ENCODE measurements at regions not wholly inside any gene's neighbourhood (a gene's known extent, or its start where the extent isn't known, plus 50 kb on each side); places are given as distances from the start of the nearest gene placed in this dataset.

- TF ChIP-seq CREB1 (IDR thresholded peaks at IDR 0.05; ENCODE audit: low read depth) (no peak), NFIC (IDR thresholded peaks at IDR 0.05) (no peak), TCF12 (IDR thresholded peaks at IDR 0.05; ENCODE audit: low read depth) (no peak), TAF1 (IDR thresholded peaks at IDR 0.05; ENCODE audit: low read depth) (no peak), TEAD4 (IDR thresholded peaks at IDR 0.05) (no peak), ZBTB7A (IDR thresholded peaks at IDR 0.05; ENCODE audit: low read depth) (no peak), FOXM1 (IDR thresholded peaks at IDR 0.05; ENCODE audit: borderline replicate concordance, low read depth) (no peak), EP300 (IDR thresholded peaks at IDR 0.05; ENCODE audit: borderline replicate concordance) (no peak), REST (IDR thresholded peaks at IDR 0.05; ENCODE audit: low read depth) (no peak), EGR1 (IDR thresholded peaks at IDR 0.05) (no peak), MAX (IDR thresholded peaks at IDR 0.05) (no peak), YY1 (IDR thresholded peaks at IDR 0.05; ENCODE audit: low read depth) (no peak), RAD21 (IDR thresholded peaks at IDR 0.05; ENCODE audit: low read depth) (no peak), CEBPB (IDR thresholded peaks at IDR 0.05) (no peak), USF1 (IDR thresholded peaks at IDR 0.05) (no peak)
Observed at GRCh38 chr1:213658457-213658856, 329.3 kb upstream of the PROX1 start.

- TF ChIP-seq TEAD4 (IDR thresholded peaks at IDR 0.05), result no peak
- TF ChIP-seq RAD21 (IDR thresholded peaks at IDR 0.05; ENCODE audit: low read depth), result no peak
- no peak for TF ChIP-seq FOXM1 (IDR thresholded peaks at IDR 0.05; ENCODE audit: borderline replicate concordance, low read depth)
- TF ChIP-seq EP300 (IDR thresholded peaks at IDR 0.05; ENCODE audit: borderline replicate concordance), result no peak
- TF ChIP-seq NFIC (IDR thresholded peaks at IDR 0.05), result no peak
- TF ChIP-seq EGR1 (IDR thresholded peaks at IDR 0.05), result no peak
- TF ChIP-seq CEBPB (IDR thresholded peaks at IDR 0.05), result no peak
- no peak for TF ChIP-seq CREB1 (IDR thresholded peaks at IDR 0.05; ENCODE audit: low read depth)
- no peak for TF ChIP-seq REST (IDR thresholded peaks at IDR 0.05; ENCODE audit: low read depth)
- TF ChIP-seq MAX (IDR thresholded peaks at IDR 0.05), result no peak
- no peak for TF ChIP-seq YY1 (IDR thresholded peaks at IDR 0.05; ENCODE audit: low read depth)
- TF ChIP-seq TAF1 (IDR thresholded peaks at IDR 0.05; ENCODE audit: low read depth), result no peak
- no peak for TF ChIP-seq USF1 (IDR thresholded peaks at IDR 0.05)
- TF ChIP-seq ZBTB7A (IDR thresholded peaks at IDR 0.05; ENCODE audit: low read depth), result no peak
Observed at GRCh38 chr1:213659580-213660547, 327.9 kb upstream of the PROX1 start.

- TF ChIP-seq EGR1 (IDR thresholded peaks at IDR 0.05) (no peak), YY1 (IDR thresholded peaks at IDR 0.05; ENCODE audit: low read depth) (no peak), ZBTB7A (IDR thresholded peaks at IDR 0.05; ENCODE audit: low read depth) (no peak), EP300 (IDR thresholded peaks at IDR 0.05; ENCODE audit: borderline replicate concordance) (no peak), CEBPB (IDR thresholded peaks at IDR 0.05) (no peak), FOXM1 (IDR thresholded peaks at IDR 0.05; ENCODE audit: borderline replicate concordance, low read depth) (no peak), TAF1 (IDR thresholded peaks at IDR 0.05; ENCODE audit: low read depth) (no peak), RAD21 (IDR thresholded peaks at IDR 0.05; ENCODE audit: low read depth) (no peak), NFIC (IDR thresholded peaks at IDR 0.05) (no peak), USF1 (IDR thresholded peaks at IDR 0.05) (no peak), TEAD4 (IDR thresholded peaks at IDR 0.05) (no peak)
Observed at GRCh38 chr1:213661302-213661701, 326.5 kb upstream of the PROX1 start.

- TF ChIP-seq YY1 (IDR thresholded peaks at IDR 0.05; ENCODE audit: low read depth) (no peak), TAF1 (IDR thresholded peaks at IDR 0.05; ENCODE audit: low read depth) (no peak), NFIC (IDR thresholded peaks at IDR 0.05) (no peak), RAD21 (IDR thresholded peaks at IDR 0.05; ENCODE audit: low read depth) (no peak)
Observed at GRCh38 chr1:213666113-213666512, 321.7 kb upstream of the PROX1 start.

- no peak for TF ChIP-seq EGR1 (IDR thresholded peaks at IDR 0.05)
- TF ChIP-seq TCF12 (IDR thresholded peaks at IDR 0.05; ENCODE audit: low read depth), result no peak
- no peak for TF ChIP-seq YY1 (IDR thresholded peaks at IDR 0.05; ENCODE audit: low read depth)
- TF ChIP-seq NFIC (IDR thresholded peaks at IDR 0.05), result no peak
- TF ChIP-seq USF1 (IDR thresholded peaks at IDR 0.05), result no peak
- TF ChIP-seq REST (IDR thresholded peaks at IDR 0.05; ENCODE audit: low read depth), result no peak
Observed at GRCh38 chr1:213666922-213667321, 320.9 kb upstream of the PROX1 start.

Data from Ishikawa (cell line).